DMS53 (cell line): ENCODE measurements at regions not wholly inside any gene's neighbourhood (a gene's known extent, or its start where the extent isn't known, plus 50 kb on each side); places are given as distances from the start of the nearest gene placed in this dataset.

Experiments
- DNase-seq: peaks from one replicate; lab custom pipeline; 2025; lab: John Stamatoyannopoulos, UW

DNA sequence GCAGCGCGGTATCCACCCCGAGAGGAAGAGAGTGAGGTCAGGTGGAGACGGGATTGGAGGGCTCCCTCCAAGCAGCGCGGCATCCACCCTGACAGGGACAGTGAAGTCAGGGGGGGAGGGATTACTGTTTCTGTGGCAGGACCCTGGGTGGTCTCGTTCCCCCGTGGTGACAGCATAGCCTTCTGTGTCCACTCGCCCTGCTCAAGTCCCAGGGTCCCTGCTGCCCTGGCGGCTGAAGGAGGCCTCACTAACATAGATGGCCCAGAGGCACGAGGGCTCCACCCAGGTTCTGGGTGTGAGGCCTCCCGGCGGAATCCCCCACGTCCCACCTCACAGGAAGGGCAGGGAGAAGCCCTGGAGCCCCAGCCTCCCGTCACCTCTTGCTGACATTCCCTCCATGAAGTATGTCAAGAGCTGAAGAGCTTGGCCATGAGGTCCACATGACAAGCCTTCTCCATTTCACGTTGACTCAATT lies 636.1 kb downstream of the BRD1 start:
- no peak for DNase-seq

- no peak for DNase-seq
Measured at GRCh38 chr22:49190816-49191505, 636.7 kb downstream of the BRD1 start.

- DNase-seq: no peak
Measured at GRCh38 chr22:49189871-49190270, 637.8 kb downstream of the BRD1 start.

GRCh38 chr22:49188591-49188990 lies 639.1 kb downstream of the BRD1 start:
- DNase-seq: no peak

- DNase-seq: no peak
Measured at GRCh38 chr22:49188091-49188490, 639.6 kb downstream of the BRD1 start.

- no peak for DNase-seq
Measured at GRCh38 chr22:49186762-49187161, 640.9 kb downstream of the BRD1 start.

GRCh38 chr22:49186293-49186692 lies 641.4 kb downstream of the BRD1 start:
- DNase-seq: no peak

DNA sequence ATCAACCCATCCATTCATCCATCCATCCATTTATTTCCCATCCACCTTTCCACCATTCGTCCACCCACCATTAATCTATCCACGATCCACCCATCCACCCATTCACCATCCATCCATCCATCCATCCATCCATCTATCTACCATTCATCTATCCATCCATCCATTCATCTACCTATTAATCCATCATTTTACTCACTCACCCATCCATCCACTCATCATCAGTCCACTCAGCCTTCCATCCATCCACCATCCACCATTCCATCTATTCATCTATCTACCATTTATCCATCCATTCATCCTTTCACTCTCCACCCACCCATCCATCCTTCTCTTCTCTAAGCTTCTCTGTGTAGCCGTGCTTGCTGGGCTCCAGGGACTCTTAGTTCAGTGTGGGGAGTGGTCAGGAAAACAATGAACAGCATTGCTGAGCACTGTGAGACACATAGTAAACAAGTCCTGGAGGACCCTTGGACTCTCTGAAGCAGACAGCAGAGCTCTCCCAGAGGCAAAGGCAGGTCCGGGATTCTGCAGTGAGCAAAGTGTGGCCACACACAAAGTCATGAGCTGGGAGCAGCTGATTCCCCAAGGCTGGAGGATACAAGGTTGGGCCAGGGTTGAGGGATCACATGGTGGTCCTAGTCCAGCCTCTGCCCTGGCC lies 642.2 kb downstream of the BRD1 start:
- DNase-seq: no peak

- no peak for DNase-seq
Measured at GRCh38 chr22:49184736-49185135, 642.9 kb downstream of the BRD1 start.

DNA sequence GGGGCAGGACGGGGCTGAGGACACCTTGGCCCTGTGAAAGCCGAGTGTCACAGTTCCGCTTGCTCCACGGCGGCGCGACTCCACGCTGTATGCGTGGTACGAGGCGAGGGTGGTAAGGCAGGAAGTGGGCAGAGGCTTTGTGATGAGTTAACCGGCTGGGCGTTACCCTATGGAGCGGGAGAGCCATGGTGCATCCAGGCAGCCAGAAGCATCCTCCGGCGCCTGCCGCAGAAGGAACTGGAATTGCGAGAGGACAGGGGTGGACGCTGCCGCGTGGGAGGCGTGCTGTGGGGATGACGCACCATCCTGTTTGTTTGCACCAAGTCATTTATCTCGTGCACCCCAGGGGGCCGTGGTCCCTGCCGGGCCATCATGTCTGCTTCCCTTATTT lies 643.9 kb downstream of the BRD1 start:
- DNase-seq: no peak

GRCh38 chr22:49183208-49183825 lies 644.4 kb downstream of the BRD1 start:
- DNase-seq: no peak

DNA sequence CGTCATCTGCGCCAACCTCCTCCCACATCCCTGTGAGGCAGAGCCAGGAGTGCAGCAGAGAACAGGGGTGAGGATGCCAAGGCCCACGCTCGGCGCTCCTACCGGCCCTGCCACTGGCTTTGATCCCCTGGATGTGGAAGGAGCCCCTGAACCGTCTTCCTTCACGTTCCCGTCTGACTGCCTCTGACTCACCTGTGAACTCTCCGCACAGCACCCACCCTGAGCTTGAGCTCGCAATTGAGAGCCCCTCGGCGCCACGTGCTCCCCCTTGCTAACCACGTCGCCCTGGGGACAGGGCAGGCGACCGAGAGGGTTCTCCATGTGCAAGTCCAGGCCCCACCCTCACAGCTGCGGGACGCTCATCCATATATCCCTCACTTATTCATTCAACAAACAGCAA lies 645.3 kb downstream of the BRD1 start:
- DNase-seq: no peak

GRCh38 chr22:49181942-49182341 lies 645.7 kb downstream of the BRD1 start:
- no peak for DNase-seq

- DNase-seq: no peak
Measured at GRCh38 chr22:49181431-49181830, 646.2 kb downstream of the BRD1 start.

GRCh38 chr22:49180683-49181024 lies 647.0 kb downstream of the BRD1 start:
- DNase-seq: no peak

- DNase-seq: no peak
Measured at GRCh38 chr22:49179886-49180682, 647.6 kb downstream of the BRD1 start.

DNA sequence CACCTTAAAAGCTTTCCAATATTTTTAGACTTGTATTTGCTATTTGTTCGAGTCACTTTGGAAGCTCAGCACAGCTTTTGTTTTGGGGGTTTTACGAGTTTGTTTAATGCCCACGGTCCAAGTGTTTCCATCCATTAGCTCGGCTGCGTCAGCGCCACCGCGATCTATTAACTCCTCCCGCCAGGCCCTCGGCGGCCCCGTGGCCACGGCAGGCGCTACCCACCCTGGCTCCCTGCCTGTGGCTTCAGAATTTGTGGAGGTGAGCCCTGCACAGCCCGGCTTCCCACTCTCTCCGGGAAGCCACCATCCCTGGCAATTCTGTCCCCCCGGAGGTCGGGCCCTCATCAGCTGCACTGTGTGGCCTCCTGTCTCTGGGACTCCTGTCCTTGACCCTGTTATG lies 648.5 kb downstream of the BRD1 start:
- DNase-seq: no peak

- no peak for DNase-seq
Measured at GRCh38 chr22:49178246-49179005, 649.2 kb downstream of the BRD1 start.

GRCh38 chr22:49177666-49178065 lies 650.0 kb downstream of the BRD1 start:
- DNase-seq: no peak

GRCh38 chr22:49176956-49177355 lies 650.7 kb downstream of the BRD1 start:
- no peak for DNase-seq

GRCh38 chr22:49170053-49170452 lies 657.6 kb downstream of the BRD1 start:
- no peak for DNase-seq
